Hepatocyte (in vitro differentiated cells): ENCODE measurements at regions not wholly inside any gene's neighbourhood (a gene's known extent, or its start where the extent isn't known, plus 50 kb on each side); places are given as distances from the start of the nearest gene placed in this dataset.

ENCODE experiments used
- DNase-seq: peaks from one replicate; pipeline ENCODE4 v3.0.0-alpha.2; 2016; ENCODE audit warnings: low spot score
- H2AFZ ChIP-seq: fragments of 200-600 bp; sonication (generic); 2 replicates; pipeline ENCODE4 v1.6.0; 2016; ENCODE audit warnings: antibody characterized with exemption, mild to moderate bottlenecking
- H3K27ac ChIP-seq: fragments of 200-600 bp; sonication (generic); 2 replicates; pipeline ENCODE4 v1.5.1; 2016; ENCODE audit warnings: mild to moderate bottlenecking
- H3K27me3 ChIP-seq: fragments of 200-600 bp; sonication (generic); 2 replicates; pipeline ENCODE4 v1.6.1; 2016
- H3K36me3 ChIP-seq: fragments of 200-600 bp; sonication (generic); replicated peaks from 2 replicates; pipeline ENCODE4 v1.5.1; 2016; ENCODE audit warnings: low read depth; ENCODE audit not compliant: insufficient read depth
- H3K4me1 ChIP-seq: fragments of 200-600 bp; sonication (generic); 2 replicates; pipeline ENCODE4 v1.5.1; 2016; ENCODE audit warnings: mild to moderate bottlenecking, moderate library complexity; ENCODE audit not compliant: insufficient read depth
- H3K4me2 ChIP-seq: fragments of 200-600 bp; sonication (generic); 2 replicates; pipeline ENCODE4 v1.6.0; 2016
- H3K4me3 ChIP-seq: fragments of 200-600 bp; sonication (generic); 2 replicates; pipeline ENCODE4 v1.5.1; 2016; ENCODE audit warnings: mild to moderate bottlenecking
- H3K79me2 ChIP-seq: fragments of 200-600 bp; sonication (generic); 2 replicates; pipeline ENCODE4 v1.6.0; 2017; ENCODE audit warnings: mild to moderate bottlenecking
- H3K9me2 ChIP-seq: fragments of 200-600 bp; sonication (generic); replicated peaks from 2 replicates; pipeline ENCODE4 v1.6.0; 2017; ENCODE audit warnings: mild to moderate bottlenecking; ENCODE audit not compliant: insufficient read depth
- H3K9me3 ChIP-seq: fragments of 200-600 bp; sonication (generic); 2 replicates; pipeline ENCODE4 v1.5.1; 2016; ENCODE audit warnings: low read depth, mild to moderate bottlenecking
- H4K20me1 ChIP-seq: fragments of 200-600 bp; sonication (generic); 2 replicates; pipeline ENCODE4 v1.6.0; 2016; ENCODE audit warnings: mild to moderate bottlenecking; ENCODE audit not compliant: insufficient read depth, poor library complexity, severe bottlenecking
- CTCF ChIP-seq: fragments of 200-600 bp; sonication (generic); IDR thresholded peaks from 2 replicates; pipeline ENCODE4 v1.5.1; 2016; ENCODE audit warnings: antibody characterized with exemption, mild to moderate bottlenecking; ENCODE audit not compliant: poor library complexity
- EZH2 ChIP-seq: fragments of 200-600 bp; sonication (generic); IDR thresholded peaks from 2 replicates; pipeline ENCODE4 v1.6.1; 2016; ENCODE audit warnings: antibody characterized with exemption, mild to moderate bottlenecking, borderline replicate concordance
- EZH2phosphoT487 ChIP-seq: fragments of 200-600 bp; sonication (generic); IDR thresholded peaks from one replicate; pipeline ENCODE4 v1.6.1; 2018; ENCODE audit warnings: antibody characterized with exemption, mild to moderate bottlenecking, low read depth, moderate library complexity; ENCODE audit not compliant: unreplicated experiment, severe bottlenecking
- WGBS: methylation state at CpG from one replicate; pipeline ENCODE4 v1.1.6; 2016; ENCODE audit warnings: low lambda C conversion rate; ENCODE audit errors: missing lambda C conversion rate; 5-methylcytosine and 5-hydroxymethylcytosine counted together

GRCh38 chrX:45497290-45497689 is 296.6 kb upstream of the DIPK2B start:
- Histone ChIP-seq H2AFZ (no peak overlapping the region), H3K4me3 (no peak overlapping the region), H3K4me1 (no peaks in the 10 kb centered on the region), H3K9me2 (no peaks in the 10 kb centered on the region), H4K20me1 (no peaks in the 10 kb centered on the region), H3K9me3 (peaks cover 8% of the 10 kb centered on the region), H3K36me3 (no peaks in the 10 kb centered on the region), H3K27me3 (no peaks in the 10 kb centered on the region), H3K27ac (no peak overlapping the region), H3K79me2 (no peaks in the 10 kb centered on the region), H3K4me2 (no peak overlapping the region)
- no peak for DNase-seq
- 95% methylated on average over 3 of the region's 3 CpGs for WGBS
- TF ChIP-seq EZH2, result no peak
- no peak for TF ChIP-seq EZH2phosphoT487
- TF ChIP-seq CTCF, result no peak

- no peak for DNase-seq
- WGBS, result 50% methylated on average over 1 of the region's 1 CpG
- Histone ChIP-seq H3K9me2 (no peaks in the 10 kb centered on the region), H3K27me3 (no peaks in the 10 kb centered on the region), H2AFZ (no peak overlapping the region), H3K4me3 (no peak overlapping the region), H3K4me1 (no peaks in the 10 kb centered on the region), H3K4me2 (no peak overlapping the region), H3K79me2 (no peaks in the 10 kb centered on the region), H3K9me3 (no peaks in the 10 kb centered on the region), H3K36me3 (no peaks in the 10 kb centered on the region), H3K27ac (peak overlapping the region; percentile 42), H4K20me1 (no peaks in the 10 kb centered on the region)
- TF ChIP-seq EZH2phosphoT487, result no peak
- no peak for TF ChIP-seq EZH2
- TF ChIP-seq CTCF, result no peak
Observed at GRCh38 chrX:45485719-45486118, 285.0 kb upstream of the DIPK2B start.

GRCh38 chrX:45479835-45480422 is 279.3 kb upstream of the DIPK2B start:
- Histone ChIP-seq H3K36me3 (no peaks in the 10 kb centered on the region), H2AFZ (no peak overlapping the region), H3K4me1 (no peaks in the 10 kb centered on the region), H3K9me3 (no peaks in the 10 kb centered on the region), H4K20me1 (no peaks in the 10 kb centered on the region), H3K4me3 (no peak overlapping the region), H3K27me3 (no peaks in the 10 kb centered on the region), H3K9me2 (no peaks in the 10 kb centered on the region), H3K27ac (peak overlapping the region; percentile 77), H3K79me2 (no peaks in the 10 kb centered on the region), H3K4me2 (no peak overlapping the region)
- DNase-seq, result peak; percentile 13
- TF ChIP-seq EZH2, result no peak
- no peak for TF ChIP-seq CTCF
- TF ChIP-seq EZH2phosphoT487, result no peak
- 51% methylated on average over 4 of the region's 4 CpGs for WGBS
